ENCODE measurements at regions not wholly inside any gene's neighbourhood (a gene's known extent, or its start where the extent isn't known, plus 50 kb on each side); places are given as distances from the start of the nearest gene placed in this dataset.
"Not testable (repeated sequence)": the region's sequence is repeated elsewhere in the genome, so short reads cannot be mapped to it uniquely, and the experiment has no call there.

GRCh38 chr6:85866370-85866730 is 223.7 kb upstream of the SYNCRIP start:
- ChIA-PET CTCF (no interaction called here), POLR2A (no interaction called here)
- peaks cover 3% of the 10 kb centered on the region for H3K27me3 Mint-ChIP-seq

GRCh38 chr6:85865420-85866369 is 223.0 kb upstream of the SYNCRIP start:
- Mint-ChIP-seq H3K27me3 (peaks cover 3% of the 10 kb centered on the region), H3K9me3 (no peaks in the 10 kb centered on the region), H3K36me3 (no peaks in the 10 kb centered on the region), H3K27ac (no peak overlapping the region), H3K4me3 (no peak overlapping the region), H3K4me1 (ENCODE audit: low read depth) (peaks cover 2% of the 10 kb centered on the region)
- intact Hi-C loops (cut with micrococcal nuclease): no loop called here
- no peak for DNase-seq
- POLR2A ChIA-PET: no interaction called here
- CTCF ChIA-PET: interaction anchor here (0.6 kb wide), 1 partner anchor 21 kb away, joined by 3 read pairs; no protein-coding TSS in a partner anchor

More at GRCh38 chr6:85866370-85866730, 223.7 kb upstream of the SYNCRIP start:
- Mint-ChIP-seq H3K4me1 (ENCODE audit: low read depth) (peaks cover 2% of the 10 kb centered on the region), H3K27ac (no peak overlapping the region), H3K9me3 (no peaks in the 10 kb centered on the region), H3K36me3 (no peaks in the 10 kb centered on the region), H3K4me3 (no peak overlapping the region)
- no peak for DNase-seq
- intact Hi-C loops (cut with micrococcal nuclease): no loop called here

GRCh38 chr6:85864453-85865401 is 222.0 kb upstream of the SYNCRIP start:
- Mint-ChIP-seq H3K4me3 (no peak overlapping the region), H3K27ac (no peak overlapping the region), H3K4me1 (ENCODE audit: low read depth) (peaks cover 2% of the 10 kb centered on the region), H3K27me3 (peaks cover 3% of the 10 kb centered on the region), H3K9me3 (no peaks in the 10 kb centered on the region), H3K36me3 (no peaks in the 10 kb centered on the region)
- DNase-seq: no peak
- POLR2A ChIA-PET: no interaction called here
- CTCF ChIA-PET: interaction anchor here (0.6 to 1.0 kb wide), 2 partner anchors 10 to 20 kb away, joined by 3 read pairs; no protein-coding TSS in a partner anchor
- intact Hi-C loops (cut with micrococcal nuclease): no loop called here

GRCh38 chr6:85856235-85856634 is 213.5 kb upstream of the SYNCRIP start:
- H3K4me3 Mint-ChIP-seq: no peak overlapping the region
- intact Hi-C loops (cut with micrococcal nuclease): no loop called here
- POLR2A ChIA-PET: no interaction called here

GRCh38 chr6:85838351-85839119 is 195.8 kb upstream of the SYNCRIP start:
- POLR2A ChIA-PET; CTCF ChIA-PET; H3K36me3 Mint-ChIP-seq; H3K4me3 Mint-ChIP-seq; H3K27me3 Mint-ChIP-seq; H3K27ac Mint-ChIP-seq; H3K4me1 Mint-ChIP-seq (ENCODE audit: low read depth); intact Hi-C loops (cut with micrococcal nuclease); DNase-seq: not testable (repeated sequence)
- H3K9me3 Mint-ChIP-seq: peaks cover 10% of the 10 kb centered on the region

More at GRCh38 chr6:85856235-85856634, 213.5 kb upstream of the SYNCRIP start:
- H3K4me1 Mint-ChIP-seq (ENCODE audit: low read depth): no peaks in the 10 kb centered on the region
- no peak for DNase-seq
- no peaks in the 10 kb centered on the region for H3K9me3 Mint-ChIP-seq
- no peak overlapping the region for H3K27ac Mint-ChIP-seq
- CTCF ChIA-PET: no interaction called here
- peaks cover 3% of the 10 kb centered on the region for H3K27me3 Mint-ChIP-seq
- no peaks in the 10 kb centered on the region for H3K36me3 Mint-ChIP-seq

GRCh38 chr6:85828973-85829372 is 186.3 kb upstream of the SYNCRIP start:
- H3K27ac Mint-ChIP-seq: no peak overlapping the region
- ChIA-PET POLR2A (no interaction called here), CTCF (no interaction called here)
- H3K9me3 Mint-ChIP-seq: peaks cover 38% of the 10 kb centered on the region
- no peaks in the 10 kb centered on the region for H3K36me3 Mint-ChIP-seq
- DNase-seq: no peak
- H3K27me3 Mint-ChIP-seq: no peaks in the 10 kb centered on the region
- H3K4me1 Mint-ChIP-seq (ENCODE audit: low read depth): no peaks in the 10 kb centered on the region
- intact Hi-C loops (cut with micrococcal nuclease): no loop called here
- H3K4me3 Mint-ChIP-seq: no peak overlapping the region

GRCh38 chr6:85826997-85827396 is 184.3 kb upstream of the SYNCRIP start:
- intact Hi-C loops (cut with micrococcal nuclease): no loop called here
- no peaks in the 10 kb centered on the region for H3K4me1 Mint-ChIP-seq (ENCODE audit: low read depth)
- no peak for DNase-seq
- H3K36me3 Mint-ChIP-seq: no peaks in the 10 kb centered on the region
- H3K4me3 Mint-ChIP-seq: no peak overlapping the region
- CTCF ChIA-PET: no interaction called here
- no peaks in the 10 kb centered on the region for H3K27me3 Mint-ChIP-seq
- H3K27ac Mint-ChIP-seq: no peak overlapping the region
- peaks cover 51% of the 10 kb centered on the region for H3K9me3 Mint-ChIP-seq
- POLR2A ChIA-PET: no interaction called here

GRCh38 chr6:85824329-85824728 is 181.6 kb upstream of the SYNCRIP start:
- no peak overlapping the region for H3K4me3 Mint-ChIP-seq
- H3K27ac Mint-ChIP-seq: no peak overlapping the region
- ChIA-PET POLR2A (no interaction called here), CTCF (no interaction called here)
- DNase-seq: no peak
- peaks cover 50% of the 10 kb centered on the region for H3K9me3 Mint-ChIP-seq
- no peaks in the 10 kb centered on the region for H3K27me3 Mint-ChIP-seq
- no peaks in the 10 kb centered on the region for H3K36me3 Mint-ChIP-seq
- H3K4me1 Mint-ChIP-seq (ENCODE audit: low read depth): no peaks in the 10 kb centered on the region
- intact Hi-C loops (cut with micrococcal nuclease): no loop called here

GRCh38 chr6:85810558-85810957 is 167.9 kb upstream of the SYNCRIP start:
- CTCF ChIA-PET: no interaction called here
- H3K36me3 Mint-ChIP-seq: no peaks in the 10 kb centered on the region
- H3K4me1 Mint-ChIP-seq (ENCODE audit: low read depth): no peaks in the 10 kb centered on the region
- POLR2A ChIA-PET: no interaction called here
- H3K27me3 Mint-ChIP-seq: peaks cover 6% of the 10 kb centered on the region
- peaks cover 30% of the 10 kb centered on the region for H3K9me3 Mint-ChIP-seq
- intact Hi-C loops (cut with micrococcal nuclease): no loop called here
- no peak overlapping the region for H3K4me3 Mint-ChIP-seq
- no peak overlapping the region for H3K27ac Mint-ChIP-seq
- no peak for DNase-seq

- intact Hi-C loops (cut with micrococcal nuclease): no loop called here
- POLR2A ChIA-PET: no interaction called here
- CTCF ChIA-PET: no interaction called here
- DNase-seq: no peak
- peaks cover 17% of the 10 kb centered on the region for H3K9me3 Mint-ChIP-seq
- no peaks in the 10 kb centered on the region for H3K36me3 Mint-ChIP-seq
- peaks cover 4% of the 10 kb centered on the region for H3K27me3 Mint-ChIP-seq
- no peak overlapping the region for H3K27ac Mint-ChIP-seq
- H3K4me1 Mint-ChIP-seq (ENCODE audit: low read depth): no peaks in the 10 kb centered on the region
- H3K4me3 Mint-ChIP-seq: no peak overlapping the region
Measured at GRCh38 chr6:85803721-85804120, 161.0 kb upstream of the SYNCRIP start.

GRCh38 chr6:85802162-85802561 is 159.5 kb upstream of the SYNCRIP start:
- ChIA-PET POLR2A (no interaction called here), CTCF (interaction anchor here (0.6 kb wide), 1 partner anchor 82 kb away, joined by 3 read pairs; no protein-coding TSS in a partner anchor)
- intact Hi-C loops (cut with micrococcal nuclease): no loop called here
- DNase-seq: no peak
- Mint-ChIP-seq H3K4me3 (no peak overlapping the region), H3K4me1 (ENCODE audit: low read depth) (no peaks in the 10 kb centered on the region), H3K9me3 (peaks cover 4% of the 10 kb centered on the region), H3K27me3 (peaks cover 4% of the 10 kb centered on the region), H3K36me3 (no peaks in the 10 kb centered on the region), H3K27ac (no peak overlapping the region)
